ENCODE measurements at regions not wholly inside any gene's neighbourhood (a gene's known extent, or its start where the extent isn't known, plus 50 kb on each side); places are given as distances from the start of the nearest gene placed in this dataset.

GRCh38 chr9:78115073-78115472 is 83.5 kb upstream of the GNAQ start:
- H2BK120ac ChIP-seq (ENCODE audit: low read depth, low read length) = no peak overlapping the region
- H3K9ac ChIP-seq (ENCODE audit: low read depth, low read length, poor library complexity) = no peak overlapping the region
- no peak overlapping the region for H3K18ac ChIP-seq (ENCODE audit: low read length)
- no peaks in the 10 kb centered on the region for H3K36me3 ChIP-seq (replicated peaks in 1 of 2; ENCODE audit: control insufficient read depth in 2 of 2, insufficient read depth in 2 of 2, low read length in 2 of 2)
- H3K27me3 ChIP-seq (ENCODE audit: control insufficient read depth in 3 of 3, insufficient read depth in 3 of 3, low read depth in 1 of 3, low read length in 3 of 3) = peaks cover 0 to 4% (median 0%) of the 10 kb centered on the region in 3 experiments
- no peak overlapping the region for H2AK5ac ChIP-seq (ENCODE audit: low read depth, low read length)
- H4K91ac ChIP-seq (ENCODE audit: low read depth, low read length, poor library complexity) = no peak overlapping the region
- no peak overlapping the region for H2BK12ac ChIP-seq (ENCODE audit: low read length)
- H3K27ac ChIP-seq (replicated peaks; ENCODE audit: low read length) = no peak overlapping the region
- no peak overlapping the region for H2AFZ ChIP-seq (ENCODE audit: low read length)
- H3K4me1 ChIP-seq (ENCODE audit: control insufficient read depth in 2 of 2, insufficient read depth in 1 of 2, low read depth in 1 of 2, low read length in 2 of 2) = no peaks in the 10 kb centered on the region
- H3K4ac ChIP-seq (ENCODE audit: low read length) = no peak overlapping the region
- no CpG with 5 or more reads among the region's 1 CpG for WGBS, 2 donors (ENCODE audit: extremely low coverage in 2 of 2, insufficient read length in 2 of 2, insufficient replicate concordance in 1 of 2)
- no peak overlapping the region for H3K23ac ChIP-seq (ENCODE audit: low read depth, low read length, poor library complexity)
- no peak overlapping the region for H2BK5ac ChIP-seq (ENCODE audit: low read length)
- H2BK15ac ChIP-seq (ENCODE audit: low read length) = no peak overlapping the region
- H3K4me2 ChIP-seq (ENCODE audit: insufficient read depth, low read length, poor library complexity, severe bottlenecking) = no peak overlapping the region
- no peak for DNase-seq (ENCODE audit: low spot score)
- H3K9me3 ChIP-seq (replicated peaks in 1 of 2; ENCODE audit: control insufficient read depth in 2 of 2, insufficient read depth in 1 of 2, low read depth in 1 of 2, low read length in 2 of 2) = no peaks in the 10 kb centered on the region
- H3K14ac ChIP-seq (ENCODE audit: low read length) = no peak overlapping the region
- no peak overlapping the region for H4K8ac ChIP-seq (ENCODE audit: low read depth, low read length)
- H3K4me3 ChIP-seq (ENCODE audit: low read length in 2 of 2) = no peak overlapping the region
- no peaks in the 10 kb centered on the region for H3K79me1 ChIP-seq (ENCODE audit: low read depth, low read length)

- H2BK12ac ChIP-seq (ENCODE audit: low read length) = no peak overlapping the region
- H3K4me3 ChIP-seq (ENCODE audit: low read length in 2 of 2) = no peak overlapping the region
- H4K8ac ChIP-seq (ENCODE audit: low read depth, low read length) = no peak overlapping the region
- H3K9me3 ChIP-seq (replicated peaks in 1 of 2; ENCODE audit: control insufficient read depth in 2 of 2, insufficient read depth in 1 of 2, low read depth in 1 of 2, low read length in 2 of 2) = no peaks in the 10 kb centered on the region
- H3K18ac ChIP-seq (ENCODE audit: low read length) = no peak overlapping the region
- no peak overlapping the region for H2BK5ac ChIP-seq (ENCODE audit: low read length)
- no peaks in the 10 kb centered on the region for H3K4me1 ChIP-seq (ENCODE audit: control insufficient read depth in 2 of 2, insufficient read depth in 1 of 2, low read depth in 1 of 2, low read length in 2 of 2)
- no peak overlapping the region for H3K23ac ChIP-seq (ENCODE audit: low read depth, low read length, poor library complexity)
- no peak overlapping the region for H3K4ac ChIP-seq (ENCODE audit: low read length)
- no peak overlapping the region for H2BK15ac ChIP-seq (ENCODE audit: low read length)
- H3K27me3 ChIP-seq (ENCODE audit: control insufficient read depth in 3 of 3, insufficient read depth in 3 of 3, low read depth in 1 of 3, low read length in 3 of 3) = peaks cover 0 to 4% (median 0%) of the 10 kb centered on the region in 3 experiments
- H2AFZ ChIP-seq (ENCODE audit: low read length) = no peak overlapping the region
- no peak overlapping the region for H4K91ac ChIP-seq (ENCODE audit: low read depth, low read length, poor library complexity)
- no peaks in the 10 kb centered on the region for H3K79me1 ChIP-seq (ENCODE audit: low read depth, low read length)
- H3K9ac ChIP-seq (ENCODE audit: low read depth, low read length, poor library complexity) = no peak overlapping the region
- H2AK5ac ChIP-seq (ENCODE audit: low read depth, low read length) = no peak overlapping the region
- no CpG with 5 or more reads among the region's 4 CpGs for WGBS, 2 donors (ENCODE audit: extremely low coverage in 2 of 2, insufficient read length in 2 of 2, insufficient replicate concordance in 1 of 2)
- no peak overlapping the region for H2BK120ac ChIP-seq (ENCODE audit: low read depth, low read length)
- no peak overlapping the region for H3K4me2 ChIP-seq (ENCODE audit: insufficient read depth, low read length, poor library complexity, severe bottlenecking)
- no peaks in the 10 kb centered on the region for H3K36me3 ChIP-seq (replicated peaks in 1 of 2; ENCODE audit: control insufficient read depth in 2 of 2, insufficient read depth in 2 of 2, low read length in 2 of 2)
- no peak overlapping the region for H3K27ac ChIP-seq (replicated peaks; ENCODE audit: low read length)
- no peak overlapping the region for H3K14ac ChIP-seq (ENCODE audit: low read length)
- DNase-seq (ENCODE audit: low spot score) = no peak
Measured at GRCh38 chr9:78114581-78114980, 83.0 kb upstream of the GNAQ start.

- H2AFZ ChIP-seq (ENCODE audit: low read length) = no peak overlapping the region
- no peak overlapping the region for H3K4me2 ChIP-seq (ENCODE audit: insufficient read depth, low read length, poor library complexity, severe bottlenecking)
- no peak overlapping the region for H3K27ac ChIP-seq (replicated peaks; ENCODE audit: low read length)
- H3K4me3 ChIP-seq (ENCODE audit: low read length in 2 of 2) = no peak overlapping the region
- no peak overlapping the region for H3K18ac ChIP-seq (ENCODE audit: low read length)
- H4K91ac ChIP-seq (ENCODE audit: low read depth, low read length, poor library complexity) = no peak overlapping the region
- no peaks in the 10 kb centered on the region for H3K4me1 ChIP-seq (ENCODE audit: control insufficient read depth in 2 of 2, insufficient read depth in 1 of 2, low read depth in 1 of 2, low read length in 2 of 2)
- no peak overlapping the region for H2BK12ac ChIP-seq (ENCODE audit: low read length)
- no peak overlapping the region for H3K4ac ChIP-seq (ENCODE audit: low read length)
- H2BK15ac ChIP-seq (ENCODE audit: low read length) = no peak overlapping the region
- DNase-seq (ENCODE audit: low spot score) = no peak
- H3K27me3 ChIP-seq (ENCODE audit: control insufficient read depth in 3 of 3, insufficient read depth in 3 of 3, low read depth in 1 of 3, low read length in 3 of 3) = no peaks in the 10 kb centered on the region
- WGBS, 2 donors (ENCODE audit: extremely low coverage in 2 of 2, insufficient read length in 2 of 2, insufficient replicate concordance in 1 of 2) = no CpG with 5 or more reads among the region's 3 CpGs
- H3K36me3 ChIP-seq (replicated peaks in 1 of 2; ENCODE audit: control insufficient read depth in 2 of 2, insufficient read depth in 2 of 2, low read length in 2 of 2) = no peaks in the 10 kb centered on the region
- H2BK120ac ChIP-seq (ENCODE audit: low read depth, low read length) = no peak overlapping the region
- H3K9ac ChIP-seq (ENCODE audit: low read depth, low read length, poor library complexity) = no peak overlapping the region
- H3K23ac ChIP-seq (ENCODE audit: low read depth, low read length, poor library complexity) = no peak overlapping the region
- no peaks in the 10 kb centered on the region for H3K79me1 ChIP-seq (ENCODE audit: low read depth, low read length)
- no peak overlapping the region for H2BK5ac ChIP-seq (ENCODE audit: low read length)
- H2AK5ac ChIP-seq (ENCODE audit: low read depth, low read length) = no peak overlapping the region
- H3K14ac ChIP-seq (ENCODE audit: low read length) = no peak overlapping the region
- H3K9me3 ChIP-seq (replicated peaks in 1 of 2; ENCODE audit: control insufficient read depth in 2 of 2, insufficient read depth in 1 of 2, low read depth in 1 of 2, low read length in 2 of 2) = no peaks in the 10 kb centered on the region
- H4K8ac ChIP-seq (ENCODE audit: low read depth, low read length) = no peak overlapping the region
Measured at GRCh38 chr9:78112406-78112805, 80.8 kb upstream of the GNAQ start.

- WGBS, 2 donors (ENCODE audit: extremely low coverage in 2 of 2, insufficient read length in 2 of 2, insufficient replicate concordance in 1 of 2) = 100% methylated on average over 1 of the region's 3 CpGs; no CpG with 5 or more reads in 1 of the 2 donors
- H3K18ac ChIP-seq (ENCODE audit: low read length) = no peak overlapping the region
- H3K4me3 ChIP-seq (ENCODE audit: low read length in 2 of 2) = no peak overlapping the region
- H3K27ac ChIP-seq (replicated peaks; ENCODE audit: low read length) = no peak overlapping the region
- H3K4ac ChIP-seq (ENCODE audit: low read length) = no peak overlapping the region
- no peak overlapping the region for H2BK15ac ChIP-seq (ENCODE audit: low read length)
- no peak overlapping the region for H2AFZ ChIP-seq (ENCODE audit: low read length)
- no peak overlapping the region for H3K9ac ChIP-seq (ENCODE audit: low read depth, low read length, poor library complexity)
- no peak overlapping the region for H3K4me2 ChIP-seq (ENCODE audit: insufficient read depth, low read length, poor library complexity, severe bottlenecking)
- H2BK120ac ChIP-seq (ENCODE audit: low read depth, low read length) = no peak overlapping the region
- no peak overlapping the region for H2BK5ac ChIP-seq (ENCODE audit: low read length)
- no peak overlapping the region for H3K14ac ChIP-seq (ENCODE audit: low read length)
- H3K4me1 ChIP-seq (ENCODE audit: control insufficient read depth in 2 of 2, insufficient read depth in 1 of 2, low read depth in 1 of 2, low read length in 2 of 2) = no peaks in the 10 kb centered on the region
- no peak overlapping the region for H4K91ac ChIP-seq (ENCODE audit: low read depth, low read length, poor library complexity)
- no peak overlapping the region for H2BK12ac ChIP-seq (ENCODE audit: low read length)
- no peak overlapping the region for H2AK5ac ChIP-seq (ENCODE audit: low read depth, low read length)
- no peaks in the 10 kb centered on the region for H3K9me3 ChIP-seq (replicated peaks in 1 of 2; ENCODE audit: control insufficient read depth in 2 of 2, insufficient read depth in 1 of 2, low read depth in 1 of 2, low read length in 2 of 2)
- H3K36me3 ChIP-seq (replicated peaks in 1 of 2; ENCODE audit: control insufficient read depth in 2 of 2, insufficient read depth in 2 of 2, low read length in 2 of 2) = no peaks in the 10 kb centered on the region
- no peak for DNase-seq (ENCODE audit: low spot score)
- no peak overlapping the region for H3K23ac ChIP-seq (ENCODE audit: low read depth, low read length, poor library complexity)
- no peak overlapping the region for H4K8ac ChIP-seq (ENCODE audit: low read depth, low read length)
- H3K79me1 ChIP-seq (ENCODE audit: low read depth, low read length) = no peaks in the 10 kb centered on the region
- H3K27me3 ChIP-seq (ENCODE audit: control insufficient read depth in 3 of 3, insufficient read depth in 3 of 3, low read depth in 1 of 3, low read length in 3 of 3) = no peaks in the 10 kb centered on the region
Measured at GRCh38 chr9:78112004-78112403, 80.4 kb upstream of the GNAQ start.

Measured in neuronal stem cell (in vitro differentiated cells).